Epithelial cell of esophagus (primary cell): ENCODE measurements at regions not wholly inside any gene's neighbourhood (a gene's known extent, or its start where the extent isn't known, plus 50 kb on each side); places are given as distances from the start of the nearest gene placed in this dataset.
"Not testable (repeated sequence)": the region's sequence is repeated elsewhere in the genome, so short reads cannot be mapped to it uniquely, and the experiment has no call there.

Source experiments
- DNase-seq: peaks from one replicate; pipeline ENCODE4 v3.0.0; 2010; ENCODE audit warnings: low read depth
- H3K4me3 ChIP-seq: 2 replicates; pipeline ENCODE4 v1.5.1; 2011; ENCODE audit warnings: mild to moderate bottlenecking, low read length, control low read depth
- TF ChIP-seq, protein P1 (sequence below): IDR thresholded peaks from 2 replicates; pipeline ENCODE4 v1.5.1; 2011; ENCODE audit warnings: low read depth, mild to moderate bottlenecking, low read length, control low read depth, inconsistent platforms; ENCODE audit not compliant: insufficient read depth; ENCODE audit errors: missing control alignments

DNA sequence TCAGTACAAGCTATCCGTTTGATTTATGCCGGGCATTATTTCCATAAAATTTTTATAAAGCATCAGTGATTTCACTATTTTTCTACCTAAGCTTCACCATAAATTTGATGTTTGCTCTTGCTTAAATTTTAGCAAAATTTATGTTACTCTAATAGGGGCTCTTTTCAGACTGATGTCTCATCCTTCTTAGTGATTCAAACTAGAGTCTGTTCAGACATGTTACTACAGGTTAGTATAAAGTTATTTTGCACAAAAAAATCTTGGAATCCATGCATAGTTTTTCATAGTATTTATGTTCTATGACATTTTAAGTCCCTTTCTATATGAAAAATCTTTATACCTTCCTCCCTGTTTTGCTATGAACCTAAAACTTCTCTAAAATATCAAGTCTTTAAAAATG lies 1151.9 kb downstream of the SLITRK5 start:
- H3K4me3 ChIP-seq: no peak overlapping the region
- peak; percentile 36 for DNase-seq
- TF ChIP-seq, protein P1, sequence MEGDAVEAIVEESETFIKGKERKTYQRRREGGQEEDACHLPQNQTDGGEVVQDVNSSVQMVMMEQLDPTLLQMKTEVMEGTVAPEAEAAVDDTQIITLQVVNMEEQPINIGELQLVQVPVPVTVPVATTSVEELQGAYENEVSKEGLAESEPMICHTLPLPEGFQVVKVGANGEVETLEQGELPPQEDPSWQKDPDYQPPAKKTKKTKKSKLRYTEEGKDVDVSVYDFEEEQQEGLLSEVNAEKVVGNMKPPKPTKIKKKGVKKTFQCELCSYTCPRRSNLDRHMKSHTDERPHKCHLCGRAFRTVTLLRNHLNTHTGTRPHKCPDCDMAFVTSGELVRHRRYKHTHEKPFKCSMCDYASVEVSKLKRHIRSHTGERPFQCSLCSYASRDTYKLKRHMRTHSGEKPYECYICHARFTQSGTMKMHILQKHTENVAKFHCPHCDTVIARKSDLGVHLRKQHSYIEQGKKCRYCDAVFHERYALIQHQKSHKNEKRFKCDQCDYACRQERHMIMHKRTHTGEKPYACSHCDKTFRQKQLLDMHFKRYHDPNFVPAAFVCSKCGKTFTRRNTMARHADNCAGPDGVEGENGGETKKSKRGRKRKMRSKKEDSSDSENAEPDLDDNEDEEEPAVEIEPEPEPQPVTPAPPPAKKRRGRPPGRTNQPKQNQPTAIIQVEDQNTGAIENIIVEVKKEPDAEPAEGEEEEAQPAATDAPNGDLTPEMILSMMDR: no peak

DNA sequence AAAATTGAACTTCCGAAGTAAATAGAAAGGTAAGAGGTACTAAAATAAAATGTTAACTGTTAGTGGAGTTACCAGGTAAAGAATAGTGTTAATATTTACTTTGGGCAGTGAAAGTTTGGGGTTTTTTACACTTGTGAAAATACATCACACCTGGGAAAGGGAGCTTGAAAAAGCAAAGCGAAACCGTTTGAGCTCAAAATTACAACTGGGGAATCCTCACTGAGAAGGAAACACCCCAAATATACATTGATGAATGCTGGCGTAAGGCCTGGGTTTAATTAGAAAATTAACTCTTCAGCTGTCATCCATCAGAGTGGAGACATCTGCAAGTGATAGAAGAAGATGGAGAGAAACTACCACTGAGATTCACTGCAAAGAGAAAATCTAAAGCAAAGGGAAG lies 1153.0 kb downstream of the SLITRK5 start:
- TF ChIP-seq, protein P1: no peak
- DNase-seq: no peak

GRCh38 chr13:88840085-88840484 lies 1168.9 kb downstream of the SLITRK5 start:
- peak; percentile 45 for DNase-seq
- no peak overlapping the region for H3K4me3 ChIP-seq
- TF ChIP-seq, protein P1: no peak

More for the DNA sequence above, 1153.0 kb downstream of the SLITRK5 start:
- H3K4me3 ChIP-seq: no peak overlapping the region

DNA sequence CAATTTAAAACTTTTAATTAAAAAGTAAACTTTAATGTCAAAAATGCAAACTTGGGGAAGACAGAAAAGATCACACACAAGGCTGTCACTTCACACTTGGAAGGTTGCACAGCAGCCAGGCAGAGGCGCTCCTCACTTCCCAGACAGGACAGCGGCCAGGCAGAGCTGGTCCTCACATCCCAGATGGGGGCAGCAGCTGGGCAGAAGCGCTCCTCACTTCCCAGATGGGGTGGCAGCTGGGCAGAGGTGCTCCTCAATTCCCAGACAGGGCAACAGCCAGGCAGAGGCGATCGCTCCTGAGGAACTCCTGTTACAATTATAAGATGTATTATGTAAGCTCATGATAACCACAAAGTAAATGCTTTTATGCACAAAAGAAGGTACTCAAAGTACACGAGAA lies 1181.1 kb downstream of the SLITRK5 start:
- DNase-seq, H3K4me3 ChIP-seq: not testable (repeated sequence)

- TF ChIP-seq, protein P1: no peak
- DNase-seq: peak; percentile 43
- H3K4me3 ChIP-seq: no peak overlapping the region
These were observed 1186.1 kb downstream of the SLITRK5 start for GRCh38 chr13:88857256-88857655.

DNA sequence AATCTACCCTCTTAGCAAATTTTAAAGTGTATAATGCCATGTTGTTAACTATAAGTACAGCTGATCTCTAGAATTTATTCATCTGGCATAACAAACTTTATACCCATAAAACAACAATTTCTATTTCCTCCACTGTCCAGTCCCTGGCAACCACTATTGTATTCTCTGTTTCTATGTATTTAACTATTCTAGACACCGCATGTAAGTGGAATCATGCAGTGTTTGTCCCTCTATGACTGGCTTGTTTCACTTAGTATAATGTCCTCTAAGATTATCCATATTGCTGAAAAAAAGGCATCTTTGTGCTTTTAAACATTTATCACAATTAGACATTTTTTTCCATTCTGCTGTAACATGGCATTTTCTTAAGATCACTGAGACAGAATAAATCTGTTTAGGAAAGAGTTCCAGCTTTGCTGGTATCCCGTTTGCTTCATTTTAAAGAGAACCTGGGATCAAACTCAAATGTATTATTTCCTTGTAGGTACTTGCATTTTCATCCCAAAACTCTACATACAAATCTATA lies 1191.0 kb downstream of the SLITRK5 start:
- H3K4me3 ChIP-seq: no peak overlapping the region
- TF ChIP-seq, protein P1: no peak
- DNase-seq: no peak

- DNase-seq: no peak
- TF ChIP-seq, protein P1: no peak
- no peak overlapping the region for H3K4me3 ChIP-seq
These were observed 1191.9 kb downstream of the SLITRK5 start for GRCh38 chr13:88863116-88863515.

GRCh38 chr13:88866195-88866594 lies 1195.0 kb downstream of the SLITRK5 start:
- TF ChIP-seq, protein P1: no peak
- DNase-seq: peak; percentile 33
- no peak overlapping the region for H3K4me3 ChIP-seq
